HepG2 (cell line): ENCODE measurements at regions not wholly inside any gene's neighbourhood (a gene's known extent, or its start where the extent isn't known, plus 50 kb on each side); places are given as distances from the start of the nearest gene placed in this dataset.

Experiments
- ATAC-seq: fragments of 200-7000 bp; cut with Tn5 transposase; 3 replicates; pipeline ENCODE4 v1.9.1; 2020; ENCODE audit warnings: mild to moderate bottlenecking, moderate library complexity
- BruUV-seq: library from RNA; stranded (reverse); fragments of 400-500 nt; replicated peaks from 2 replicates; lab custom pipeline; 2021; lab: Mats Ljungman, UMichigan
- CTCF ChIA-PET: fragments of 300-600 bp; formaldehyde crosslinking; extraction: SDS; loops from one replicate; lab custom pipeline; 2021; ENCODE audit warnings: low total read pairs, inconsistent platforms, low intra/inter-chr PET ratio; lab: Yijun Ruan, JAX
- POLR2A ChIA-PET: fragments of 350-600 bp; sonication (Branson Sonifier 250); formaldehyde crosslinking; loops from one replicate; lab custom pipeline; 2020; ENCODE audit warnings: antibody characterized with exemption, inconsistent platforms; lab: Yijun Ruan, JAX
- DNase-seq: peaks from one replicate; pipeline ENCODE4 v3.0.0-alpha.2; 2015; ENCODE audit warnings: low spot score
- FAIRE-seq: peaks from 3 replicates; lab custom pipeline; 2011; peaks lifted over from hg19 to GRCh38; lab: Jason Lieb, UNC
- H2AFZ ChIP-seq: one replicate; pipeline ENCODE4 v1.6.1; 2011; ENCODE audit warnings: low read length, inconsistent platforms
- H3K27ac ChIP-seq: fragments of 300-600 bp; 3 replicates; pipeline ENCODE4 v1.8.0; 2011; ENCODE audit warnings: mixed run types, mild to moderate bottlenecking, mixed read lengths, low read length, inconsistent platforms; ENCODE audit not compliant: insufficient read depth; ENCODE audit errors: extremely low read length
- H3K27me3 ChIP-seq, 2 experiments: fragments of 200-600 bp in 1 of 2; 2 replicates in 1 of 2; 3 replicates in 1 of 2; pipeline versions ENCODE4 v1.6.0 to v1.8.0; 2011; ENCODE audit warnings: low read length in 2 of 2, mild to moderate bottlenecking in 2 of 2, moderate library complexity in 2 of 2, inconsistent platforms in 1 of 2; ENCODE audit not compliant: insufficient read depth in 2 of 2, control insufficient read depth in 1 of 2
- H3K36me3 ChIP-seq, 2 experiments: fragments of 200-600 bp in 1 of 2; replicated peaks in 1 of 2; 2 replicates in 1 of 2; 3 replicates in 1 of 2; pipeline versions ENCODE4 v1.5.1 to v1.8.0; 2011; ENCODE audit warnings: low read length in 2 of 2, inconsistent platforms in 1 of 2; ENCODE audit not compliant: insufficient read depth in 2 of 2, control insufficient read depth in 1 of 2
- H3K4me1 ChIP-seq: 2 replicates; pipeline ENCODE4 v1.5.1; 2012; ENCODE audit warnings: low read length, inconsistent platforms; ENCODE audit not compliant: insufficient read depth
- H3K4me2 ChIP-seq: 2 replicates; pipeline ENCODE4 v1.6.0; 2011; ENCODE audit warnings: low read depth, low read length, inconsistent platforms
- H3K4me3 ChIP-seq, 3 experiments: fragments of 200-600 bp in 1 of 3; sonication (generic), shearing (Covaris generic) in 1 of 3; replicated peaks in 1 of 3; 2 replicates each; pipeline ENCODE4 v1.5.1; 2011 to 2016; ENCODE audit warnings: low read length in 3 of 3, inconsistent platforms in 2 of 3, low read depth in 2 of 3, mild to moderate bottlenecking in 2 of 3, control low read depth in 1 of 3, mixed read lengths in 1 of 3; ENCODE audit not compliant: insufficient read depth in 1 of 3
- H3K79me2 ChIP-seq: one replicate; pipeline ENCODE4 v1.6.1; 2011; ENCODE audit warnings: low read length, inconsistent platforms; ENCODE audit not compliant: insufficient read depth
- H3K9ac ChIP-seq: 2 replicates; pipeline ENCODE4 v1.6.0; 2011; ENCODE audit warnings: mild to moderate bottlenecking, low read depth, low read length, inconsistent platforms; ENCODE audit not compliant: insufficient read depth
- H3K9me3 ChIP-seq: 2 replicates; pipeline ENCODE4 v1.5.1; 2012; ENCODE audit warnings: mild to moderate bottlenecking, low read length
- H4K20me1 ChIP-seq: 2 replicates; pipeline ENCODE4 v1.6.0; 2011; ENCODE audit warnings: inconsistent platforms, mild to moderate bottlenecking, low read length, moderate library complexity; ENCODE audit not compliant: insufficient read depth
- AKAP8 ChIP-seq: sonication (generic); formaldehyde crosslinking; IDR thresholded peaks from 2 replicates; pipeline ENCODE4 v1.5.1; 2020; ENCODE audit warnings: mild to moderate bottlenecking, missing genetic modification reagents
- ATF7-NPFF ChIP-seq: sonication (generic); formaldehyde crosslinking; IDR thresholded peaks from 2 replicates; pipeline ENCODE4 v1.8.1; 2023; ENCODE audit warnings: mild to moderate bottlenecking, low read depth, missing genetic modification reagents, moderate library complexity
- DMTF1 ChIP-seq: sonication (generic); formaldehyde crosslinking; IDR thresholded peaks from 2 replicates; pipeline ENCODE4 v1.4.0; 2020; ENCODE audit warnings: mild to moderate bottlenecking, missing genetic modification reagents
- GFI1 ChIP-seq: sonication (generic); formaldehyde crosslinking; IDR thresholded peaks from 2 replicates; pipeline ENCODE4 v1.5.0; 2020; ENCODE audit warnings: missing genetic modification reagents, mild to moderate bottlenecking, borderline replicate concordance
- KDM4B ChIP-seq: sonication (generic); formaldehyde crosslinking; IDR thresholded peaks from 2 replicates; pipeline ENCODE4 v1.4.0; 2020; ENCODE audit warnings: missing genetic modification reagents
- NFKBIZ ChIP-seq: IDR thresholded peaks from 2 replicates; pipeline ENCODE4 v1.6.1; 2018; ENCODE audit warnings: missing genetic modification reagents, missing compliant biosample characterization
- NR2C2 ChIP-seq: sonication (generic); formaldehyde crosslinking; IDR thresholded peaks from 2 replicates; pipeline ENCODE4 v1.4.0; 2020; ENCODE audit warnings: missing genetic modification reagents, mild to moderate bottlenecking, moderate library complexity, borderline replicate concordance
- PRDM15 ChIP-seq: sonication (generic); formaldehyde crosslinking; IDR thresholded peaks from 2 replicates; pipeline ENCODE4 v1.4.0; 2020; ENCODE audit warnings: missing genetic modification reagents
- SETDB1 ChIP-seq: sonication (generic); formaldehyde crosslinking; IDR thresholded peaks from 2 replicates; pipeline ENCODE4 v1.5.1; 2020; ENCODE audit warnings: missing genetic modification reagents, mild to moderate bottlenecking, borderline replicate concordance
- SKIL ChIP-seq: sonication (generic); formaldehyde crosslinking; IDR thresholded peaks from 2 replicates; pipeline ENCODE4 v1.8.0; 2022; ENCODE audit warnings: missing genetic modification reagents, mild to moderate bottlenecking, moderate library complexity, borderline replicate concordance
- SMAD1 ChIP-seq: sonication (generic); formaldehyde crosslinking; IDR thresholded peaks from 2 replicates; pipeline ENCODE4 v1.4.0; 2020; ENCODE audit warnings: missing genetic modification reagents, low read depth, mild to moderate bottlenecking, borderline replicate concordance
- ZFX ChIP-seq: sonication (generic); formaldehyde crosslinking; IDR thresholded peaks from 2 replicates; pipeline ENCODE4 v1.4.0; 2020; ENCODE audit warnings: mild to moderate bottlenecking, low read depth, missing genetic modification reagents, moderate library complexity
- ZNF343 ChIP-seq: sonication (generic); formaldehyde crosslinking; IDR thresholded peaks from 2 replicates; pipeline ENCODE4 v1.4.0; 2020; ENCODE audit warnings: mild to moderate bottlenecking, missing genetic modification reagents
- ZNF577 ChIP-seq: sonication (generic); formaldehyde crosslinking; IDR thresholded peaks from 2 replicates; pipeline ENCODE4 v1.4.0; 2020; ENCODE audit warnings: mild to moderate bottlenecking, low read depth, missing genetic modification reagents, borderline replicate concordance
- WGBS: methylation state at CpG from one replicate; pipeline ENCODE4 v1.1.6; 2017; ENCODE audit warnings: low lambda C conversion rate; 5-methylcytosine and 5-hydroxymethylcytosine counted together
- in situ Hi-C: cut with HindIII; loops from 2 replicates; pipeline ENCODE4 v1.10.0; 2017; ENCODE audit warnings: low pct_unique_long_range_greater_than_20kb; ENCODE audit not compliant: extremely low pct_ligation_motif_present
- intact Hi-C: fragments of 100-400 bp; cut with micrococcal nuclease; formaldehyde crosslinking; loops from one replicate; pipeline ENCODE4 v1.10.0; 2022; ENCODE audit not compliant: unreplicated experiment

GRCh38 chr4:83196921-83197320, 82.4 kb upstream of the PLAC8 start:
- Histone ChIP-seq H4K20me1 (no peaks in the 10 kb centered on the region), H3K27ac (no peak overlapping the region), H3K4me2 (no peak overlapping the region), H3K36me3 (no peaks in the 10 kb centered on the region), H2AFZ (no peak overlapping the region), H3K79me2 (no peaks in the 10 kb centered on the region), H3K9me3 (no peaks in the 10 kb centered on the region), H3K4me1 (peaks cover 50% of the 10 kb centered on the region), H3K27me3 (no peaks in the 10 kb centered on the region), H3K9ac (no peak overlapping the region), H3K4me3 (no peak overlapping the region)
- intact Hi-C loops: no loop called here
- ChIA-PET POLR2A (no interaction called here), CTCF (no interaction called here)
- TF ChIP-seq ZFX (CRISPR knock-in tag) (no peak), ATF7-NPFF (CRISPR knock-in tag) (no peak), ZNF343 (CRISPR knock-in tag) (no peak), SKIL (CRISPR knock-in tag) (no peak), SMAD1 (no peak), ZNF577 (CRISPR knock-in tag) (no peak), AKAP8 (CRISPR knock-in tag) (no peak), KDM4B (CRISPR knock-in tag) (no peak), SETDB1 (CRISPR knock-in tag) (no peak), GFI1 (CRISPR knock-in tag) (no peak), NFKBIZ (CRISPR knock-in tag) (no peak), PRDM15 (CRISPR knock-in tag) (no peak), DMTF1 (CRISPR knock-in tag) (no peak), NR2C2 (no peak)
- ATAC-seq (no peak), DNase-seq (no peak), FAIRE-seq (no peak)
- in situ Hi-C loops: no loop called here
- WGBS: 79% methylated on average over 2 of the region's 2 CpGs
- BruUV-seq: no TSS peak
